A172 (cell line): ENCODE measurements at regions not wholly inside any gene's neighbourhood (a gene's known extent, or its start where the extent isn't known, plus 50 kb on each side); places are given as distances from the start of the nearest gene placed in this dataset.
"Not testable (repeated sequence)": the region's sequence is repeated elsewhere in the genome, so short reads cannot be mapped to it uniquely, and the experiment has no call there.

Source experiments
- DNase-seq: peaks from one replicate; pipeline ENCODE4 v3.0.0-alpha.2; 2015; ENCODE audit warnings: low spot score

DNA sequence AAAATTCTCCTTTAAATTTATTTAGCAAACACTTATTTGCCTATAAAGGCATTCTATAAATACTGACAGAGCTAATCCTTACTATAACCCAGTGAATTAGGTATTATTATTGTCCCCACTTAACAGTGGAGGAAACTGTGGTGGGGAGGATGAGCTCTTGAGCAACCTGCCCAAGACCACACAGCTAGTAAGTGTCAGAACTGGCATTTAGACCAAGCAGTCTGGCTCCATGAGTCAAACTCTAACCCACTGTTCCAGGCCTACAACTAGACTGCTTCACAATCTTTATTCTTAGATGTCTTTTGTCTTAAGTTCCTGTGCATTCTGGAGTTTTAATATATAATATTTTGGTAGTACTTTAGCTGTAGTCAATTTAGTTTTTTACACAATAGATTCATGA is 530.8 kb downstream of the BCKDHB start:
- DNase-seq = no peak

DNA sequence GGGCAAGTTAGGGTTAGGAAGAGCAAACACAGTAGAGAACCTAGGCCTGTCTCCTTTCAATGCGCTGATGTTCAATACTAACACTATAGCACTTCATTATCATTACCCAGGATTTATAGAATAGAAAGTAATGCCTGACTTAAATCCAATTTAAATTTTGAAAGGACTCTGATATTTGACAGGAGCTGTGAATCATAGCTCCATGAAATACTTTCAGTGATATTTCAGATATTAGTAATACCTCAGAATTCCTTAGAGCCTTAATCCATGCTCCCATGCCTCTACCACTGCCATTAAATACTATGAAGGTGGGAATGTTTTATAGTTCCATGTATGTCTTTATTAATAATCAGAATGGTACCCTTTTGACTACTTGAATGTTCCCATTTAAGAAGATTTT is 530.2 kb downstream of the BCKDHB start:
- no peak for DNase-seq

DNA sequence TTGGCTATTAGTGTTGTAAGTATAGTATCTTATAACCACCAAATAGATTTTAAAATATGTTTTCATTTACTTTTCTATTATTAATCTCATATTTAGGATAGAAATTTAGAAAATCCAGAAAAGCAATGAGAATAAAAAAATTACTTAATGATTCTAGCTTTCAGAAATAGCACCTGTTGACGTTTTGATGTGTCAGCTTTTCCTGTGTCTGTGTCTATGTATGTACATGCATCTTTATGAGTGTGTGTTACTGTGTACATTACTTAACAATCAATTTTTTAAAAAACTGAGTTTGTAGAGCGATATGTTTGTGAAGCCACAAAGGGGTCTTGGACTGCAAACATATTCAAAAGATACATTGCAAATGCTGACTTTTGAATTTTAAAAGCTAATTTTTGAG is 526.9 kb downstream of the BCKDHB start:
- DNase-seq = no peak

DNA sequence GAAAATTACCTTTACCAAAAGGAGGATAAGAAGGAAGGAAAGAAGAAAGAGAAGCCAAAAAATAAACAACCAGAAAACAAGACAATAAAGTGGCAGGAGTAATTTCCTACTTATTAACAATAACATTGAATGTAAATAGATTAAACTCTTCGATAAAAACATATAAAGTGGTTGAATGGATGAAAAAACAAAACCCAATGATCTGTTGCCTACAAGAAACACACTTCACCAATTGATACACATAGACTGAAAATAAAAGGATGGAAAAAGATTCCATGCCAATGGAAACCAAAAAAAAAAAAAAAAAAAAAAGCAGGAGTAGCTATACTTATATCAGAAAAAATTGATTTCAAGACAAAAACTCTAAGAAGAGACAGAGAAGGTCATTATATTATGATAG is 518.9 kb downstream of the BCKDHB start:
- no peak for DNase-seq

DNA sequence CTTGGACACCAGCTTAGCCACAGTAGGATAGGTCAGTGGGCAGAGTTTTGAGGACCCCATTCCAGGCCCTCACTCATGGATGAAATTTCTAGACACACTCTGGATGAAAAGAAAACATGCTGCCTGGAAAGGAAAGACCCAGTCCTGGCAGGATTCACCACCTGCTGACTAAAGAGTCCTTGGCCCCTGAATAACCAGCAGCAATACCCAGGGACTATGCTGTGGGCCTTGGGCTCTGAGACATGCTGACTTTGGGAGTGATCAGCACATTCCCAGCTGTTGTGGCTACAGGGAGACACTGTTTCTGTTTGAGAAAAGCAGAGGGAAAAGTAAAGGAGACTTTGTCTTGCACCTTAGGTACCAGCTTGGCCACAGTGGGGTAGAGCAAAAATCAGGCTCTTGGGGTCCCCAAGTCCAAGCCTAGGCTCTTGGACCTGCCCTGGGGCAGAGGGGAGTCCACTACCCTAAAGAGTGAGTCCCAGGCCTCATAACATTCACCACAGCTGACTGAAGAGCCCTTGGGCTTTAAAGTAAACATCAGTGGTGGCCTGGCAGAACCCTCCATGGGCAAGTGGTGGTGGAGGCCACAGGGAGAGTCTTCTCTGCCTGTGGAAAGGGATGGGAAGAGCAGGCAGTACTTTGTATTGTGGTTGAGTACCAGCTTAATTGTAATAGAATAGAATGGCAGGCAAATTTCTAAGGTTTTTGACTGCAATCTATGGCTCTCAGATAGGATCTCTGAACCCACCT is 516.8 kb downstream of the BCKDHB start:
- DNase-seq = no peak

DNA sequence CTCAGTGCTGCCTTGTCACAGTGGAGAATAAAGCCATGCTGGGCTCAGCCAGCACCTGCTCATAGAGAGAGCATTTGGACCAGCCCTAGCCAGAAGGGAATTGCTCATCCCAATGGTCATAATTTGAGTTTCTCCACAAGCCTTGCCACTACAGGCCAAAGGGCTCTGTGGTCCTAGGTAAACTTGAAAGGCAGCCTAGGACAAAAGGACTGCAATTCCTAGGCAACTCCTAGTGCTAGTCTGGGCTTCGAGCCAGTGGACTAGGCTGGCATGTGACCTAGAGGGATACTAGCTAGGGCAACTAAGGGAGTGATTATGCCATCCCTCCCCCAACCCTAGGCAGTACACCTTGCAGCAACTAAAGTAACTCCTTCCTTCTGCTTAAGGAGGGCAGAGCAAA is 516.2 kb downstream of the BCKDHB start:
- DNase-seq = no peak

DNA sequence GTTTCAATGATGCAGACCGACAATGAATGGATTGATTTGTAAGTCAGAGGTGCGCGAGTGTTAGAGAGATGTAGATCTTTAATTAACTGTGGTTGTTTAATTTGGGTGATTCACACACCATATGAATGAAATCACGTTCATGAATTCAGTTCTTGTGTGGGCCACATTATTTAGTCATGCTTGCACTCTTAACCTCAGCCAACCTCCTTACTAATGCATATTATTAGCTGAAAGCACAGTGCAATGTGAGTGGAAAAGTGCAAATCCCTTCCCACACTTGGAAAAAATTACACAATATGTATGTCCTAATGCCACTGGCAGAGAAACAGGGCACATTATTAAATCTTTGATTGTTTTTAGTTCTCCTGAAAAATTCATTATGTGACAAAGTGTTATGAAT is 512.5 kb downstream of the BCKDHB start:
- no peak for DNase-seq

DNA sequence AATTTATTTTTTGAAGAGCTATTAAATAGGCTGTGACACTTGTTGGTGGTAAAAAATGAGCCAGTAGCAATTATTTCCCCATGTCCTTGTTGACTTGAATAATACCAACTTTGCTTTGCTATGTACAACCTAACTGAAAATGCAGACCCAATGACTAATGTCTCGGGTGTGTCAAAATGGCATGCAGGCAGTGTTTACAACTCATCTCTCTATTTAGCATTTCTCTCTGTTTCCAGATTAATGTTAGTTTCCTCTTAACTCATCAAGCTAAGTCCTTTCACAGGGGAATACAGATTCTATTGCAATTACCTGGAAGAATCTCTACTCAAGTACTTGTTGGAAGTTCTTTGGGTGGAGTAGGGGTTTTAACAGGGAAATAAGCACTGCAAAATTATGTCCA is 504.4 kb downstream of the BCKDHB start:
- peak; percentile 54 for DNase-seq

DNA sequence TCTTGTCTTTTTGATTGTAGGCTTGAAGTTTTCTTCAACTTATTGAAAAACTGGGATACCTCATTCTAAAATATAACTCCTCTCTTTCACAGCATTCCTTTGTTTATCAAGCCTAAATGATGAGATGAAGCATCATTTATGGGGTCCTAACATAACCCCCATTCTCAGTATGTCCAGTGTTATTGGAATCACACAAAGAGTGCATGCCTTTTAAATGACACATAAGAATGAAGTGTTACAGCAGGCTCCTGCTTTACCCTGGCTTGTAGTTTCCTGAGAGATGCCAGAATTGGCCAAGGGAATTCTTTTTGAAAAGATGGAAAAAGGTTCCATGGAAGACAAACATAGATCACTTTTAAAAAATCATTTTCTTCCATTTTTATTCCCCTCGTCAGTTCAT is 502.4 kb downstream of the BCKDHB start:
- DNase-seq = no peak

DNA sequence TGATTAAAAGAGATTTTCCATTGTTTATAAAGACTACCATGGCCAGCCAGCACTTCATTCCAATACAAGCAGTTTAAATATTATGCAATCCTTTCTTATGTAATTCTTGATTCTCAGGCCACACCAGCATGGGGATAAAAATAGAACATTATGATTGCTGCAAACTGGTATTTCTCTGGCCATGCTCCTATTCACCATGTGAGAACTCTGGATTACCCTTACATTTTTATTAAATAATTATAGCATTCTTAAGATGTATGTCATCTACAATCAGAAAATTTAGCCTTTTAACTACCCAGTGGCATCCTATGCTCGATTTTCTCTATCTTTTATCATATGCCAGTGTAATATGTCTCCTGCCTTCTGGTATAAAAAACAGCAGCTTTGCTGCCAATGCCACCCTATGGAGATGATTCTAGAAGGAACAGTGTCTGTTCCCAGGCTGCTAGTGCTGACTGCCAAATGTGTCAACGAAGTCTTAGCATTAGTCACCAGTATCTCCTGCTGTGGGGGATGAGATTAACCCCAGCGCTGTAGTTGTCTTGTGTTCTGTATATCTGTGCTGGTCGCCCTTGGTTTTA is 501.4 kb downstream of the BCKDHB start:
- DNase-seq = peak; percentile 85

DNA sequence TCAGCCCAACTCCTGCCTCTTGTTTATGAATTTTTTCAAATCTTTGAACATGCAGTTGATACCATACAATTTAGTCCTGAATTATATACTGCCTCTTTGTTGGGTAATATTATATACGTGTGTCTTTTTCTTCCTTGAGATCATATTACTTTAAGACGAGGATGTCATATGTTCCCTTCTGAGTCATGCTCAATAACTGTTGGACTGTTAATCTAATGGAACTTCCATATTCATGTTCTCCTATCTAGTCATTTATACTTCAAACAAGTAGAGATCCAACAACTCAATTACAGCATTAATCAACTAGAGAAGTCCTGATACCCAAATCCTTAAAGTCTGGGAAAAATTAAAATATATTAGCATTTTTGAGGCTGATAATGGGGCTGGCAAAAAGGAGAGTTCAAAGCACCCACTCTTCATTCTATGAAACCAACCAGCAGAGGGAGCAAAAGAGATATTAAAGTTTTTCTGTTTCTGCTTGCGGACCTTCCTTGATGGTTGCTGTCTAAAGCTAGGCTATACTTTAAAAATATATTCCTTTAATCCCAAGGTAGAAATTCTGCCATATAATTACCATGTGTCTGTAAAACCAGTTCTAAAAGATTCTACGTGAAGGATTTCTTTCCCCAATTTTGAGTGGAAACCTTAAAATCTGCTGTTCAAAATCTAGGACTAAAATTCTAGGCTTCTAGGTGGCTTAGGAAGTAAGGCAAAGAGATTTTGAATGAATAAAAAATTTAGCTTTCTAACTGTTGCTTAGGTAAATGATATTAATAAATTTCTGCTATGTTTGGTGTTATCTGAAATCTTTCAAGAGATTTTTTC is 498.9 kb downstream of the BCKDHB start:
- peak; percentile 51 for DNase-seq

DNA sequence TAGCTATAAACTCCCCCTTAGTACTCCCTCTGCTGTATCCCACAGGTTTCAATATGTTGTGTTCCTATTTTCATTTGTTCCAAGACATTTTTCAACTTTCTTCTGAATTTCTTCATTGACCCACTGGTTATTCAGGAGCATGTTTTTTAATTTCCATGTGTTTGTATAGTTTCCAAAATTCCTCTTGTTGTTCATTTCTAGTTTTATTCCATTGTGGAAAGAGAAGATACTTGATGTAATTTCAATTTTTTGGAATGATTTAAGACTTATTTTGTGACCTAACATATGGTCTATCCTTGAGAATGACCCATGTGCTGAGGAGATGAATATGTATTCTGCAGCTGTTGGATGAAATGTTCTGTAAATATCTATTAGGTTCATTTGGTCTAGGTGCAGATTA is 497.2 kb downstream of the BCKDHB start:
- no peak for DNase-seq

DNA sequence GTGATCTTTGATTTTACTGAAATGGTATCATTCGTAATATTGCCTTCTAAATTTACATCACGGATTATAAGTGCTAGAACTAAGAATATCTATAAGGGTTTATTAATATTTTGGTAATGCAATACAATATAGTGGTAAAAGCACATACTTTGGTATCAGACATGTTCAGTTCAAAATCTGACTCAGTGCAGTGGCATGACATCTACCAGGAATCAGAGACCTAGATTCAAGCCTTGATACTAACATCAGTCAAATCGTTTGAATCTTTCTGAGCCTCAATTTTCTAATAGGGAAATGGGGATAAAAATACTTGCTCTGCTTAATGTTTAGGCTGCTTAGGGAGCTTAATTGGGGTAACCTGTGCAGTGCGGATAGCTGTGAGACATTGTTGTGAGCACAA is 488.0 kb downstream of the BCKDHB start:
- no peak for DNase-seq

DNA sequence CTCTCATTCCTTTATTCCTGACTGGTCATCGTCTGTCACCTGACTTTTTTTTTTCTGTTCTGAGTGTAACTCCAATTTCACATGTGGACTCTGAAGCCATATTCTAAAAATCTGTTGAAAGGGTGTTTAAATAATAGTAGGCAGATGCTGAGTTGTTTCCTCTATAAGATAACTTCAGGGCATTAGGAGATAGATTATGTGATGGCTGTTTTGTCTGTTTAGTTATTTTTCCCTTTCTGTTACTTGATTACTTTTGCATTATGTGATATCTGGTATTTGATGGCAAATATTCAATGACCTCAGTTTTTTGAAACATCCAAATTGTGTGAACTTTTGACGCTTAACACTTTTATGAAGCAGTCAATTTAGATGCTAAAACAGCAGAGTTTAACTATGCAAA is 486.0 kb downstream of the BCKDHB start:
- no peak for DNase-seq

DNA sequence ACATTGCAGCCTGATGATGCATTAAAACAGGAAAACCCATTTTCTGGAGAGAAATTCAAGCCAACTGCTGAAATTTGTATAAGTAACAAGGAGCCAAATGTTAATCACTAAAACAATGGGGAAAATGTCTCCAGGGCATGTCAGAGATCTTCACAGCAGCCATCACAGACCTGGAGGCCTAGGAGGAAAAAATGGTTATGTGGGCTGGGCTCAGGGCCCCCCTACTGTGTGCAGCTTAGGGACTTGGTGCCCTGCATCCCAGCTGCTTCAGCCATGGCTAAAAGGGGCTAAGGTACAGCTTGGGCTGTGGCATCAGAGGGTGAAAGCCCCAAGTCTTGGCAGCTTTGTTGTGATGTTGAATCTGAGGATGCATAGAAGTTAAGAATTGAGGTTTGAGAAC is 479.8 kb downstream of the BCKDHB start:
- no peak for DNase-seq

DNA sequence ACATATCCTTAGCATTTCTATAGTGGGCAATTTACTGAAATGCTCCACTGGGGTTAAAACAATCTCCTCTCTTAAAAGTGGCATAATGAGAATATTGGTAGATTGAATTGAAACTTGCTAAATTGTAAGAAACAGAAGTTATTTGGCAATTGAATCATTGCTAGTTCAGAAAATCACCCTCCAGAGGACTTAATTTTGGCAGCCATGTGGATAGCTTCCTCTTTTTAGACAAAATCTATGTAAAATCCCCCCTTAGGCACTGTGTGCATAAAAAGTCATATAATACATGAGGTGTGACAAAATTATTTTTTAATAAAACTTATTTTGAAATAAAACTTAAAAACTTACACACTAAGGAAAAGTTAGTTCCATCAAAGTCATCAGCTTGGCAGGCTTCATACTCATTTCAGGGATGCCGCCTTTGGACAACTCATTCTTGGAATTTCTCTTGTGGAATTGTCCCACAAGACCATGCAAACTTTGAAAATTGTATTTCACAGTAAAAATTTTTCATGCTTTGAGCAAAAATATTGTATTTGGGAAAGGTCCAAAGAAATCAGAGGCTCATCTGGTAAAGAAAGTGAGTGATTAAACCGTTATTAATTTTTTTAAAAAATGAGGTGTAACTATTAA is 473.0 kb downstream of the BCKDHB start:
- DNase-seq = no peak

DNA sequence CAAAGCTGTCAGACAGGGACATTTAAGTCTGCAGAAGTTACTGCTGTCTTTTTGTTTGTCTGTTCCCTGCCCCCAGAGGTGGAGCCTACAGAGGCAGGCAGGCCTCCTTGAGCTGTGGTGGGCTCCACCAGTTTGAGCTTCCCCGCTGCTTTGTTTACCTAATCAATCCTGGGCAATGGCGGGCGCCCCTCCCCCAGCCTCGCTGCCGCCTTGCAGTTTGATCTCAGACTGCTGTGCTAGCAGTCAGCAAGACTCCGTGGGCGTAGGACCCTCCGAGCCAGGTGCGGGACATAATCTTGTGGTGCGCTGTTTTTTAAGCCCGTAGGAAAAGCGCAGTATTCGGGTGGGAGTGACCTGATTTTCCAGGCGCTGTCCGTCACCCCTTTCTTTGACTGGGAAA is 466.8 kb downstream of the BCKDHB start:
- not testable (repeated sequence) for DNase-seq

DNA sequence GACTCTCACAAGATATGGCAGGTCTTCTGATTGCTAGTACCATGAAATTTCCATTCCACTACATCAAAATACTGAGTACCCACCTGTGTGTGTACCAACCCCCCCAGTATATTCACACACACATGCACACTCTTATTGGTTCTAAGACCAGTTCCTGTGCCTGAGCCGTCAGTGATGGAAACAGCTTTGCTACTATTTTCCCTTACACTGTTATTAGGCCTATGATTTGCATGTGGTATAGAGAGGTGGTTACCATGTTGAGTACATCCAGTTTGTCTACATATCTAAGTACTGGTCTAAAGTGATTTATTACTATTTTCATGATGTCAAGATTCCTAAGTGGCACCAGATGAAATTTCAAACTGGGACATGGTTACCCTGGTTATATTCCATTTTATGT is 459.9 kb downstream of the BCKDHB start:
- DNase-seq = no peak

DNA sequence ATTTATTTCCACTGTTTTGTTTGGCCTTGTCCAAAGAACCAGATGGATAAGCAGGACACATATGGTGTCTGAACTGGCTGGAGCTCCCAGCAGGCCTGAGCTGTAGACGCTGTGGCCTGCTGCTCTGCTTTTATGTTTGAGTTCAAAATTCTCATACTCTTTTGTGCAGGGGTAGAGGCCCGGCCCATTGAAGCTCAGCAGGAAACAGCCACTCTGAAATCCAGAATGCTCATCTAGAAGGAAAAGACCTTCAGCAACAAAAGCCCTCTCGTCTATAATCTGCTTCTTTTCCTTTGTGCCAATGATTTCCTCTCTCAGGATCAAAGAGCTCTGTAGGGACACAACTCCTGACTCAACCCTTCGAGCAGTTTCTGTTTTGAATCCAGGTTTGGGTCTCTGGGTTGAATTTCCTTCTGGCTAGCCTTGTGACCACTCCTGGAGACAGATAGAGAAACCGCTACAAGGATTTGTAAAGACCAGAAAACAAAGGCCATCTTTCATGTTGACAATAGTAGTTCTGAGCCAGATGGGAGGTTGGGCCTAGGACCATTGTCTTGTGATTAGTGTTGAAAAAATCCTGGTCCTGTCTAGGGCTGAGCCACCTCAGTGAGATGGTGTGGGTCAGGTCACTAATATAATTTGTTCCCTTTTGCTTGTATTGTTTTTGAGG is 446.7 kb downstream of the BCKDHB start:
- DNase-seq = no peak

DNA sequence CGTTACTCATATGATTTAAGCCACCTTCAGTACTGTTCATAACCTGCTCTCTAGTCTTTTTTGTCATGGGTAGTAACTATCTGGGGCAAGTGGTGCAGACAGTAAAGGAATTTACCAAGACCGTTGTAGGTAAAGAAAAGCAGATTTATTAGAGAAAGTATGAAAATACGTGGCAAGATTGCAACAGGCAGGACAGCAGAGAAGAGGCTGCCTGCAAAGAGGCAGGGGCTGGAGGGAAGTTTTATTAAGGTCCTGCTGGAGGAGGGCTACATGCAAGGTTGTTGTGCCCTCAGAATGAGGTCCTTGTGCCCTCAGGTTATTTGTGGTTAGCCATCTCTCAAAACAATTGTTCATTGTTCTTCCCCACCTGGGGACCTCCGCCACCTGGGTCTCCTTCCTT is 444.3 kb downstream of the BCKDHB start:
- DNase-seq = no peak

DNA sequence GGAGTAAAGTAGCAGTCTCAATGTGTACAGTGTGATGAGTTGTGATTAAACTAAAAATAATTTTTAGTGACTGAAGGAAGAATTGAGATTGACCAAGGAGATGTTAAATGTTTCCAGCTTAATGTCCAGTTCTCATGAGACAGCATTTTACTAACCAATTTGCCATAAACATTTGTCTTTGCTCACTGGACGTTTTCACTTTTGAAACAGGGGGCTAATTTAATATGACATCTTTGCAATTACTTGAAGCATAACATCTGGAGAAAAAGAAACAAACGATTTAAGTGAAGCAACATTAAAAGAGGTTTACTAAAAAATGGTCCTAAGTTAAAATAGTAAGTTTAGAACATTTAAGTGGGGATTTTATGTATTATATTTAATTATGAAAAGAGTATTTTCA is 443.8 kb downstream of the BCKDHB start:
- DNase-seq = no peak

DNA sequence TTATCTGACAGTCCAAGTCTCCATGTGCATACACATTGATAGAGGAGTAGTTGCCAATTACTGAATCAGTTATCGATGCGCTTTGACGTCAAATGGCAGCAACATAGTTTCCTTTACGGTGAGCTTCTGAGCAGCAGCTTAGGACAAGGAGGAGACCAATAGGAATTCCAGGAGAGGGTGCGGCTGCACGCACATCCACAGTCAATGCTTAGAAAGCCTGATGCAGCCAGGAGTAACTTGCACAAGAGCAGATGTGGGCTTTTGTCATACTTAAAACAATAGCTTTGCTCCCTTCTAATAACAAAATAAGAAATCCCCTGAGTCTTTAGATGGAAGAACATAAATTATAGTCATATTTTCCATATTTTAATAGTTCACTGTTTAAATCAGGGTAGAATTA is 442.1 kb downstream of the BCKDHB start:
- peak; percentile 20 for DNase-seq
